GM18517 (cell line): ENCODE measurements at regions not wholly inside any gene's neighbourhood (a gene's known extent, or its start where the extent isn't known, plus 50 kb on each side); places are given as distances from the start of the nearest gene placed in this dataset.
"Not testable (repeated sequence)": the region's sequence is repeated elsewhere in the genome, so short reads cannot be mapped to it uniquely, and the experiment has no call there.

ENCODE experiments used
- ATAC-seq: cut with Tn5 transposase; IDR thresholded peaks from one replicate; pipeline ENCODE4 v1.9.1; 2021; ENCODE audit warnings: mild to moderate bottlenecking, moderate library complexity; ENCODE audit not compliant: unreplicated experiment

DNA sequence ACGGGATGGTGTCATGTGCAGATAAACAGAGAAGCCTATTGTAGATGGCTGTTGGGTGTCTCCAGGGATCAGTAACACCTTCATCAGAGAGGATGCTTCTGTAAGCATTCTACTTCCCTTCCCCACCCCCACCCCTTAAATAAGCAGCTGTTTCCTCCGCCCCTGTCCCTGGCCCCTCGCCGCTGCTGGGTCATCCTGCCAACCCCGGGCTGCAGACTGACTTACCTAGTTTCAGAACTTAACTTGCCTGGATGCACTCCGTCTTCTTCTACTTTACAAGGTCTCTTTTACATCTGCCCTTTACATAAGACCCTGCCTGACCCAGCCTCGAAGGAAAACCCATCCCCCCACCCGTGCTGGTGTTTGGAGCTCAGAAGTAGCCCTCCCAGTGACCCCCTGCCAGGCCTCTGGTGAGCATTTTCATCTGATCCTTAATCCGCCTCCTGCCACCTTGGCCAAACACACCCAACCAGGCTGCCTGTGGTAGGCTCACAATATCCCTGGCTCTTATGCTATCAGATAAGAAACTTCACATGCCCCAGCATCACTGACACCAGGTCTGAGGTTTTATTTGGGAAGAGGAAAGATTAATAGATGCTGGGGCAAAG, 103.0 kb upstream of the HES1 start:
- no peak for ATAC-seq

DNA sequence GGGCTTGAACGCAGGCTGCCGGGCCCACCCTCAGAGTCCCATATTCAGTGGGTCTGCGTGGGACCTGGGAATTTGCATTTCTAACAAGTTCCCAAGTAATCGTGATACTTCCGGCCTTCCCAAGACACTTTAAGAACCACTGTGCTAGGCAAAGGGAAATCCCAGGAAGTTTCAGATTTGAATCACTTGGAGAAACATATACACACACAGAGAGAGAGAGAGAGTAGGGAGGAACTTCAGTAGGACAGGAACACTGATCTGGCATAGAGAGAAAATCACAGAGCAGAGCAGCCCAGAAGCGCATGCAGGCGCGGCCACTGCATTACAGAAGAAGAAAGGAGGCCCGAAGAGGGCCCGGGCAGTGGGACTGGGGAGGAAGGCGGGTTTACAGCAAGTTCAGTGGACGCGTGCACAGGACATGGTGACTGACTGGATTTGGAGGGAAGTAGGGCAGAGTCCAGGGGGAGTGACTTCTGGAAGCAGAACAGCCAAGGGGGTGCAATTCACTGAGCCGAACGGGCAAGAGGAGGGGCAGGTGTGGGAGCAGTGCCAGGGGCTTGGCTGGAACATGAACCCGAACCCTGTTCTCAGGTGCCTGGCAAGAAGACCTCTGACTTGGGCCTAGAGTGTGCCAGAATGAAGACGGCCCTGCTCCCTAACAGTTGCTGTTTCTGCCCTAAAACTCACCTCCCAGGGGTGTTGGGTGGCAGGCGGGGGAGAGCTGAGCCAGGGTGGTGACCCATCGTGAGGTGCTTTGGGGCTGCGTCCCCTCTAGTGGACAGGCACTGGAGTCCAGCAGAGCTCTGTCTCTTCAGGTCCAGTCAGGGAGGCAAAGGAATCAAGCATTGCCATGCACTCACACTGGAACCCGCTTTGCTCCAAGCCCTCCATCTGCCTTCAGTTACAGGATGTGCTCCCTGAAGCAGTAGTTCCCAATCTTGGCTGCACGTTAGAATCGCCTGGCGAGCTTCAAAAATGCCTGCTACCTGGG, 101.3 kb upstream of the HES1 start:
- no peak for ATAC-seq

GRCh38 chr3:194035406-194036138, 100.4 kb upstream of the HES1 start:
- no peak for ATAC-seq

DNA sequence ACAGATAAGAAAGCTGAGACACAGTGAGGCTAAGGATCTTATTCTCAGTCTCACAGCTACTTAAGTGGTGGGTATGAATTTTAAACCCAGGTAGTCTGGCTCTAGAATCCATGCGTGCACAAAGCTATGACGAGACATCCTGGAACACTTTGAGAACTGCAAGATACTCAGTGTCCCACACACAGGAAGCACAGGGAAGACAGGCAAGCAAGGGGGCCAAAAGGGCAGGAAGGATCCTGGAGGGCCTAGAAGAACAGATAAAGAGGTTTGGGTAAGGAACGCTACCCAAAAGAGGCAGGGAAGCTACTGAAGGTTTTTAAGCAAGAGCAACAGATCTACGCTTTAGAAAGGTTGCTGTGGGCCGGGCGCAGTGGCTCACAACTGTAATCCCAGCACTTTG, 99.1 kb upstream of the HES1 start:
- ATAC-seq: no peak

DNA sequence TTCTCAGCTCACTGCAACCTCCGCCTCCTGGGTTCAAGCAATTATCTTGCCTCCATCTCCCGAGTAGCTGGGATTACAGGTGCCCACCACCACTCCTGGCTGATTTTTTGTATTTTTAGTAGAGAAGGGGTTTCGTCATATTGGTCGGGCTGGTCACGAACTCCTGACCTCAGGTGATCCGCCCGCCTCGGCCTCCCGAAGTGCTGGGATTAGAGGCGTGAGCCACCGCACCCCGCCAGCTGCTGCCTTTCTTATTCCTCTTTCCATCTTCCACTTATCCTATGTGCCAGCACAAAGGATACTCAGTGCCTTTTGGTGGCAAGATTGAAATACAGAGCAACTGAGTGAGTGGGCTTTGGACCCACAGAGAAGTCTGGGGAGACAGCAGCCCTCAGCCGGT, 97.6 kb upstream of the HES1 start:
- not testable (repeated sequence) for ATAC-seq

- ATAC-seq: no peak
Measured at GRCh38 chr3:194038960-194039359, 97.0 kb upstream of the HES1 start.

GRCh38 chr3:194040516-194041273, 95.3 kb upstream of the HES1 start:
- no peak for ATAC-seq

DNA sequence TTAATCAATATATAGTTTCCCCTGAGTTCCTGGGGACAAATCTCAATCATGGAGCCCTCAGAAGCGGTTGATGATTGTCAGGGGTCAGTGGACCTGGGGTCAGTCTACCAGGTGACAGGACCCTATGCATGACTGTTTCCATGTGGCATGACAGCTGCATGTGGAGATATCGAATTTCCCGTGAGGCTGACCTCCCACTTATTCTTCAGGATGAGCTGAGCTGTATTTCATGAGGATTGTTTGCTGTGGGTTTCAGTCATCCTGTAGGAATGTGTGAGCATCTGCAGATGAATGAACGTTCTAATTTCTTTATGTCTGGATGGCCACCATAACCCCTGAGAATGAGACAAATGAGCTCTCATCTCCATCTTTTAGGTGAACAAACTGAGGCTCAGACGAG, 93.0 kb upstream of the HES1 start:
- ATAC-seq: no peak

- ATAC-seq: no peak
Measured at GRCh38 chr3:194043516-194043915, 92.4 kb upstream of the HES1 start.

DNA sequence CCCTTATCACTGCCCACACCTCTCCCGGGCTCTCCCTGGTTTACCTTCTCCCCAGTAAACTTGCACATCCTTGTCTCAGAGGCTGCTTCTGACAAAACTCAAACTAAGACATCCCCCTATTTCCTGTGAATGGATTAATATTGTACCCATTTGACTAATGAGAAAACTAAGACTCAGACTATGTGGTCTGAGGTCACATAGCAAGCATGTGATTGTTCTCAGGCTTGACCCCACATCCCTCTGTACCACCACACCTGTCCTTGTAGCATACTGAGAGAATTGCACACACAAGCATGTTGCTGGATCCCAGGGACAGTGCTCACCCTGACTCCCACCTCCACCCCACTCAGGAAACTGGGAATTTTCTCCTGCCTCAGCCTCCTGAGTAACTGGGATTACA, 90.7 kb upstream of the HES1 start:
- peak; percentile 66 for ATAC-seq

DNA sequence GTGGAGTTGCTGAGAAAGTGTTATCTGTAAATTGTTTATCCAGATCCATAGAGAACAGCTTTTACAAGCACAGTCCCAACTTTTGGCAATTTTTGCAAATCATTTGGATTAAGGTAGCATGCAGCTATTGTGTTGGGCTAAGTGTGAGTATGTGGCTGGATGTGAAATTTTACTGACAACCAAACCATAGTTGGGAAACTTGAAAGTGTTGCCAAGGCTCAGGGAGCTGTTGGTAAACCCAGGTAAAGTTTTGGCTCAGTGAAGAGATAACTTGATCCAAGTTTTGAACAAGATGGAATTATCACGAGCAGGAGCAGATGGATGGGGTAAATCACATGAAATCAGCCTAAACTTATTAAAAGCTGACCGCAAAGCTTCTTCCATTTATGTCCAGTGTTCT, 90.0 kb upstream of the HES1 start:
- ATAC-seq: no peak

- no peak for ATAC-seq
Measured at GRCh38 chr3:194046531-194046930, 89.4 kb upstream of the HES1 start.

DNA sequence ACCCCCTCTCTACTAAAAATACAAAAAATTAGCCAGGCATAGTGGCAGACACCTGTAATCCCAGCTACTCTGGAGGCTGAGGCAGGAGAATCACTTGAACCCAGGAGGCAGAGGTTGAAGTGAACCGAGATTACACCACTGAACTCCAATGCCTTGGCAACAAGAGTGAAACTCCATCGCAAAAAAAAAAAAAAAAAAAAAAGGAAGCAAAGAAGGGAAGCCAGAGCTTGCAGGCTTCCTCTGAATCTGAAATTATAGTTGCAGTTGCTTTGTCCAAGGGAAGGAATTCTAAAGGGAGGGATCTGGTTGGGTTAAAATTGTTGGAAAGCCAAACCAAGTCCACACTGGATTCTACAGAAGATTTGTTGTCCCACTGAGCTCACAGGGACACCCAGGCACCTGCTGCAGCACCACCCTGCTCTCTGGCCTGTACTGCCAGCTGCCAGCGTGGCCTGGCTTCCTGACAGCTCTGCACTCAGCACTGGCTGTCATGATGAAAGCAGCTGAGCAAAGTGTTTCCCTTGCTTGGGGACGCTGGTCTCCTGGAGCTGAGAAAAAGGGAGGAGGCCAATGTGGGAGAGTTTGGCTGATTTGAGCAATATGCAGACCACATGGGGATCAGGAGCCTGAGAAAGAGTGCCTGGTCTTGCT, 88.8 kb upstream of the HES1 start:
- peak; percentile 44 for ATAC-seq

GRCh38 chr3:194049394-194049793, 86.6 kb upstream of the HES1 start:
- no peak for ATAC-seq

DNA sequence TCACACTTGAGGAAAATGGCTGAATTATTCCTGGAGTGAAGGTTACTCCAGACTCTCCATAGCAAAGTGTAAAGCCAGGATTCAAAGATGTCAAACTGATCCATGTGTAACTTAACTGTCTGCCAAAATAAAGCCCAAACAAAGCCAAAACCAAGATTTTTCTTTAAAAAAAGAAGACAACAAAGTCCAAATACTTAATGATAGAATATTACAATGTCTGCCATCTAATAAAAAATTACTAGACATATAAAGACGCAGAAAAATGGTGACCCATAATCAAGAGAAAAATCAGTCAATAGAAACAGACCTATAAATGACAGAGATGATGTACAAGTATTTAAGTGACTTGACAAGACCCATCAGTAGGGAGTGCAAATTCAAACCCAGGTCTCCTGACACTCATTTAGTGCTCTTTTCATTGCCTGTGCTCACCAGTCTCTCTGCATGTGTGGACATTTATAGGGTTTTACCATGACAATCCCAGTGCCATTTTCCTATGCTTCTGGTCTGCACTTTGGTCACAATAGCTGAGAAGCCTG, 85.1 kb upstream of the HES1 start:
- no peak for ATAC-seq

DNA sequence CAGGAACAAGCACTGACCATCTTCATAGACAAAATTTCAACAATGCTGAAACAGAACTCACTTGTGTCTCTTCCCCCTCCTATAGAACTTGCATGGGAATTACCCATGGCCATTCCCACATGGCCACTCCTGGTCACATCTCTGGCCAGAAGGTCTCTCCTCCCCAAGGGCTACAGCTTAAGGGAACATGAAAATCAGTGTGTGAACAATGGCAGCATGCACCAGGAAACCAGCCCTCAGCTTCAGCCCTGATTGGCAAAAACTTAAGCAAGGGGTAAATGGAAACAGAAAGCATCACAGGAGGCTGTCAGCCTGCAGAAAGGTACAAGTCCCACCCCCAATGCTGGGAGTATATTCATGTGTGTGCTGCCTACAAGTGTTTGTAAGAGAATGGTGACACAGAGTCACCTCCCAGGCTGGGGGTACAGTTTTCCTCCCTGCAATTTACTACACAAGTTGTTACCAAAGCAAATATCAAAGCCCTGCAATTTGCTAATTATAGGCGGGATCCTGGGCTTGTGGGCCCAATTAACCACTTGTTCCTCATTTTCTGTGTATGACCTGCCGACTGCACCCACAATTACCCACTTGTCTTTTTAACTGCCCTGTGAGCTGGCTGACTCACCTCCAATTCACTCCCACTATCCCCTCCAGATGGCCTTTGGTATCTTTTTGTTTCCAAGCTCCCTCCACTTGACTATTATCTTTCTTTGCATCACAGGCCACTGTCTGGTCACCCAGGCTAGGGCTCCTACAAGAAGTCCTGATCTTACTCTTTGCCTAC, 84.4 kb upstream of the HES1 start:
- ATAC-seq: no peak

GRCh38 chr3:194053136-194053535, 82.8 kb upstream of the HES1 start:
- ATAC-seq: no peak

- ATAC-seq: no peak
Measured at GRCh38 chr3:194054016-194054415, 81.9 kb upstream of the HES1 start.

DNA sequence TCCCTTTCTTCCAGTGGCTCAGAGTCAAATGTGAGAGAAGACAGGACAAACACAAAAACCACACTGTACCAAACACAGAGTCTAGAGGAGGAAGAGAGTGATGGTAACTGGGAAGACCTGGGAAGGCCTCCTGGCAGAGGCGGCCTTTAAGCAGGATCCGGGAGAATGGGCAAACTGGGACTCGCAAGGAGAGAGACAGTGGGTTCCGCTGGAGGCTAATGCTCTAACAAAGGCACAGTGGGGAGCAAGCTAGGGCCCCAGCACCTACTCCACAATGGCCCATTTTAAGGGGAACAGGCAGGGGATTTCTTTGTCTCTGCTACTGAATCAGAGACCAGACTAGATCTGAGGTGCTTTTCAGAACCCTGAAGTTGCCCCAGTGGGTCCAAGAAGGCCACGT, 81.4 kb upstream of the HES1 start:
- ATAC-seq: no peak
